GM10266 (cell line): ENCODE measurements at regions not wholly inside any gene's neighbourhood (a gene's known extent, or its start where the extent isn't known, plus 50 kb on each side); places are given as distances from the start of the nearest gene placed in this dataset.

ENCODE experiments used
- DNase-seq: peaks from one replicate; pipeline ENCODE4 v3.0.0; 2012; ENCODE audit errors: extremely low spot score
- CTCF ChIP-seq: IDR thresholded peaks from 2 replicates; pipeline ENCODE4 v1.5.1; 2012; ENCODE audit warnings: mild to moderate bottlenecking, low read depth; ENCODE audit not compliant: control insufficient read depth, insufficient read depth; ENCODE audit errors: missing control alignments

GRCh38 chr3:135513106-135514059 is 452.1 kb upstream of the PPP2R3A start:
- DNase-seq = no peak
- TF ChIP-seq CTCF = no peak

GRCh38 chr3:135514060-135514448 is 451.5 kb upstream of the PPP2R3A start:
- no peak for TF ChIP-seq CTCF
- DNase-seq = no peak

GRCh38 chr3:135516143-135516542 is 449.4 kb upstream of the PPP2R3A start:
- TF ChIP-seq CTCF = no peak
- DNase-seq = no peak

DNA sequence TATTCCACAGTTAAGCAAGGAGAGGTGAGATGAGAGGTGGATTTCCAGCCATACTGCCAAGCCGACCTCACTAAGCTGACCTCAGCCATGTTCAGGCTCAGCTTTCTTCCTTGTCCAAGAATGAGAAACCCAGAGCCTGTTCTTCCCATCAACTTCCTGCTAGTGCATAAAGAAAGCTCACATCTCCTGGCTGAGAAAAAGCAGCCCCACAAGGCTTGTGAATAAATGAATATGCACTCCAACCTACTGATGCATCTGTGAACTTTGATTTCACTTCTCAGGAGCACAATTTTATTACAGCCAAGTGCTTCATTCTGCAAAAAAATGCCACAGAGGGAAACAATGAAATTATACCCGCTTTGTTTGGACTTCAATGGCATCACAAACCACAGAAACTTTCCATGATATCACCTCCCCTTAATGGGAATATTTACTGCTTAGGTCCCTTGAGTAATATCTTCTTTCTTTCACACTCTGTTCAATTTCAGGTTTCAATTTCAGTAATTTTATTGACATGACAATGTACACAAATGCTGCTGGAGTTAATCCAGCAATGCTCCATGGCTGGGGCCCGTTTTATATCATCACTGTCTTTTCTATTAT is 437.0 kb upstream of the PPP2R3A start:
- no peak for TF ChIP-seq CTCF
- DNase-seq = no peak

DNA sequence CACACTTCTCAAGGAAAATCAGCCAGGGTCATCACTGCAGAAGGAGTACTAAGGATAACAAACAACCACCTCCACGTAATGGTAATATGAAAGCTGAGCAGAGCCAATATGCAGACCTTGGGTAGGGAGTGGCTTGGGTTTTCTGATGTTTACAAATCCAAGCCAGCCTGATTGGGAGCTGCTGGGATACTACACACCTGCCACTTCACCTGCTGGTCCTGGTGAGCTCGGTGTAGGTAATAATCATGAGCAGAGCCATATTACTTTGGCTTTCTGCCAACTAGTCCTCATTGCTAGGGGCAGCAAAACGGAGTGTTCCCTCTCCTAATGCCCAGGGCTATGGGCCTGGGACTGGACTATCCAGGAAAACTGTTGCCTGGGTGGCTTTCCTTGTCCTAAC is 433.5 kb upstream of the PPP2R3A start:
- DNase-seq = no peak
- no peak for TF ChIP-seq CTCF

- no peak for TF ChIP-seq CTCF
Measured at GRCh38 chr3:135538123-135538522, 427.4 kb upstream of the PPP2R3A start.

DNA sequence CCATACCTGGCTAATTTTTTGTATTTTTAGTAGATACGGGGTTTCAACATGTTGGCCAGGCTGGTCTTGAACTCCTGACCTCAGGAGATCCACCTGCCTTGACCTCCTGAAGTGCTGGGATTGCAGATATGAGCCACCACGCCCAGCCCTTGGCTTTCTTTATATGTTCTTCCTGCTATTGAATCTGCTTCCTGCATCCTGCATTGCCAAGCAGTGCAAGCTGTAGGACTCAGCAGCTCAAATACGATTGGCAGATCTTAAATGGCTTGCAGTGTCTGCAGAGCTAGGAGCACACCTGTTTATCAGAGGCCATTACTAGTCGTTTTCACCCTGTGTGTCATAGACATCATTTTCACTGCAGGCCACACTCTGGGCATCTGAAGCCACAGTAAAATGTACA is 426.2 kb upstream of the PPP2R3A start:
- no peak for DNase-seq
- no peak for TF ChIP-seq CTCF

More at GRCh38 chr3:135538123-135538522, 427.4 kb upstream of the PPP2R3A start:
- DNase-seq = no peak
